IMR-90 (cell line): ENCODE measurements at regions not wholly inside any gene's neighbourhood (a gene's known extent, or its start where the extent isn't known, plus 50 kb on each side); places are given as distances from the start of the nearest gene placed in this dataset.

ENCODE experiments used
- ATAC-seq: fragments of 200-7000 bp; cut with Tn5 transposase; 2 replicates; pipeline ENCODE4 v1.9.1; 2020; ENCODE audit warnings: low read depth, mild to moderate bottlenecking, moderate library complexity
- BruUV-seq: library from RNA; stranded (reverse); fragments of 400-500 nt; replicated peaks from 2 replicates; lab custom pipeline; 2021; lab: Mats Ljungman, UMichigan
- CTCF ChIA-PET: fragments of 300-600 bp; formaldehyde crosslinking; extraction: SDS; loops from one replicate; lab custom pipeline; 2021; ENCODE audit warnings: antibody characterized with exemption; lab: Yijun Ruan, JAX
- POLR2A ChIA-PET: fragments of 300-600 bp; sonication (Branson Sonifier 250); formaldehyde crosslinking; loops from one replicate; lab custom pipeline; 2022; ENCODE audit warnings: antibody characterized with exemption; ENCODE audit not compliant: unreplicated experiment; lab: Charles Lee
- DNase-seq: peaks from one replicate; pipeline ENCODE4 v3.0.0; 2013
- H2AFZ ChIP-seq: replicated peaks from 2 replicates; pipeline ENCODE3; 2013; ENCODE audit warnings: low read length, mild to moderate bottlenecking; ENCODE audit not compliant: poor library complexity
- H2AK5ac ChIP-seq: 2 replicates; pipeline ENCODE4 v1.6.1; 2013; ENCODE audit warnings: low read depth, low read length, inconsistent platforms
- H2AK9ac ChIP-seq: replicated peaks from 2 replicates; pipeline ENCODE3; 2013; ENCODE audit warnings: mild to moderate bottlenecking, low read depth, low read length, moderate library complexity; ENCODE audit not compliant: poor library complexity
- H2BK120ac ChIP-seq: 2 replicates; pipeline ENCODE4 v1.6.1; 2013; ENCODE audit warnings: low read depth, low read length, inconsistent platforms
- H2BK15ac ChIP-seq: 3 replicates; pipeline ENCODE4 v1.6.1; 2013; ENCODE audit warnings: low read depth, low read length, inconsistent platforms
- H2BK20ac ChIP-seq: 2 replicates; pipeline ENCODE4 v1.6.1; 2013; ENCODE audit warnings: low read depth, mild to moderate bottlenecking, inconsistent platforms, low read length, moderate library complexity
- H2BK5ac ChIP-seq: 2 replicates; pipeline ENCODE4 v1.6.1; 2013; ENCODE audit warnings: mild to moderate bottlenecking, low read depth, low read length, inconsistent platforms; ENCODE audit not compliant: poor library complexity, severe bottlenecking
- H3K14ac ChIP-seq: replicated peaks from 2 replicates; pipeline ENCODE4 v1.6.1; 2013; ENCODE audit warnings: low read depth, low read length, inconsistent platforms
- H3K18ac ChIP-seq: 2 replicates; pipeline ENCODE4 v1.6.1; 2013; ENCODE audit warnings: low read depth, low read length, control low read depth
- H3K23ac ChIP-seq: 2 replicates; pipeline ENCODE4 v1.6.1; 2013; ENCODE audit warnings: low read depth, low read length, inconsistent platforms
- H3K27ac ChIP-seq: 2 replicates; pipeline ENCODE4 v1.5.1; 2013; ENCODE audit warnings: mild to moderate bottlenecking, control low read depth, low read length; ENCODE audit not compliant: insufficient read depth
- H3K27me3 ChIP-seq: 2 replicates; pipeline ENCODE4 v1.6.1; 2013; ENCODE audit warnings: low read length; ENCODE audit not compliant: control insufficient read depth, insufficient read depth
- H3K36me3 ChIP-seq: 2 replicates; pipeline ENCODE4 v1.6.1; 2013; ENCODE audit warnings: low read length, mixed read lengths; ENCODE audit not compliant: control insufficient read depth, insufficient read depth
- H3K4ac ChIP-seq: 2 replicates; pipeline ENCODE4 v1.6.1; 2013; ENCODE audit warnings: low read depth, low read length, inconsistent platforms
- H3K4me1 ChIP-seq: 2 replicates; pipeline ENCODE4 v1.6.1; 2013; ENCODE audit warnings: low read length, mixed read lengths; ENCODE audit not compliant: control insufficient read depth, insufficient read depth
- H3K4me2 ChIP-seq: 2 replicates; pipeline ENCODE4 v1.6.1; 2013; ENCODE audit warnings: low read depth, mild to moderate bottlenecking, control low read depth, low read length, moderate library complexity
- H3K4me3 ChIP-seq: 2 replicates; pipeline ENCODE4 v1.5.1; 2013; ENCODE audit warnings: low read depth, mild to moderate bottlenecking, control low read depth, low read length, moderate library complexity; ENCODE audit not compliant: insufficient read depth
- H3K56ac ChIP-seq: 2 replicates; pipeline ENCODE4 v1.6.1; 2013; ENCODE audit warnings: low read length, inconsistent platforms; ENCODE audit not compliant: insufficient read depth; ENCODE audit errors: extremely low read depth
- H3K79me1 ChIP-seq, 2 experiments: 2 replicates each; pipeline ENCODE4 v1.6.1; 2013; ENCODE audit warnings: low read length in 2 of 2, inconsistent platforms in 1 of 2, low read depth in 1 of 2
- H3K9ac ChIP-seq: 2 replicates; pipeline ENCODE4 v1.6.1; 2013; ENCODE audit warnings: low read depth, low read length, control low read depth
- H3K9me1 ChIP-seq: 2 replicates; pipeline ENCODE4 v1.6.1; 2013; ENCODE audit warnings: low read length, inconsistent platforms; ENCODE audit not compliant: insufficient read depth
- H3K9me3 ChIP-seq: 2 replicates; pipeline ENCODE4 v1.6.1; 2013; ENCODE audit warnings: low read length; ENCODE audit not compliant: control insufficient read depth, insufficient read depth
- H4K20me1 ChIP-seq: 2 replicates; pipeline ENCODE4 v1.6.1; 2013; ENCODE audit warnings: low read length, inconsistent platforms; ENCODE audit not compliant: insufficient read depth
- H4K5ac ChIP-seq: 2 replicates; pipeline ENCODE4 v1.6.1; 2013; ENCODE audit warnings: mild to moderate bottlenecking, low read depth, low read length, control low read depth
- H4K8ac ChIP-seq, 2 experiments: 2 replicates each; pipeline ENCODE4 v1.6.1; 2013; ENCODE audit warnings: low read depth in 2 of 2, low read length in 2 of 2, control low read depth in 1 of 2, inconsistent platforms in 1 of 2
- H4K91ac ChIP-seq: 2 replicates; pipeline ENCODE4 v1.6.1; 2013; ENCODE audit warnings: low read depth, low read length, inconsistent platforms; ENCODE audit not compliant: insufficient read depth
- BHLHE40 ChIP-seq: fragments of 150-350 bp; IDR thresholded peaks from 2 replicates; pipeline ENCODE4 v1.6.1; 2016; ENCODE audit warnings: mild to moderate bottlenecking, low read depth, low read length
- MAFK ChIP-seq: IDR thresholded peaks from 2 replicates; pipeline ENCODE4 v1.6.1; 2012; ENCODE audit warnings: low read depth, low read length, improper control_type of control experiment
- NFE2L2 ChIP-seq: fragments of 150-350 bp; IDR thresholded peaks from 2 replicates; pipeline ENCODE4 v1.6.1; 2016; ENCODE audit warnings: low read depth, mild to moderate bottlenecking, low read length
- WGBS, 2 experiments: methylation state at CpG; one replicate each; pipeline versions ENCODE4 v1.1.5 to v1.1.7; 2013; ENCODE audit warnings: missing lambda C conversion rate in 2 of 2; ENCODE audit not compliant: insufficient read length in 1 of 2; ENCODE audit errors: extremely low coverage in 2 of 2; 5-methylcytosine and 5-hydroxymethylcytosine counted together
- dilution Hi-C: fragments of 300-500 bp; cut with HindIII; formaldehyde crosslinking; loops from one replicate; pipeline ENCODE4 v1.14.3; 2018; ENCODE audit warnings: low sequenced_read_pairs; ENCODE audit not compliant: unreplicated experiment
- in situ Hi-C: fragments of 300-500 bp; cut with MboI; formaldehyde crosslinking; loops from 3 replicates; pipeline ENCODE4 v1.14.3; 2019; ENCODE audit warnings: low sequenced_read_pairs, inconsistent platforms, mixed read lengths
- intact Hi-C: fragments of 100-400 bp; cut with micrococcal nuclease; formaldehyde crosslinking; loops from 2 replicates; pipeline ENCODE4 v1.10.0; 2022
- TF ChIP-seq, protein P1 (sequence below): fragments of 150-350 bp; IDR thresholded peaks from 2 replicates; pipeline ENCODE4 v1.6.1; 2017; ENCODE audit warnings: mild to moderate bottlenecking, antibody characterized with exemption, low read length, low read depth

DNA sequence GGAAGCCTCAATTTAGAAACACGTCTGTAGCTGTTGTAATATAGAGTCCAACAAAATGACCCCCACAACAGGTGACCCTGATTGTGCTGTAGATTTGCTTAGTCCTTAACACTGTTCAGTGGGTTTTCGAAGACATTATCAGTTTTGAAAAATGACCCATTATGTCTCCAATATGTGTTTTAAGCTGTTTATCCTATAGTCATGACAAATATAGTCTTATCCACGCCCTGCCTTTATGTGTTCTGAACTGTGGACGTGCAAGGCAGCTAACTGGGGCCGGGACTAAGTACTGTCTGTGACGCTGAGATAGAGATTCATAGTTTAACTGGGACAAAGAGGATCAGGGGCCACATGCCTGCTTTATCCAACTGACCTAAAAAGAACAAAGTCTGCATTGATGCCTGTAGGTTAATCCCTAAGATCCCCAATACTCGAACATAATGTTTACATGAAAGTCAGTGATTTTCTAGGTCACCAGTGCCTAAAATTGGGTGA lies 192.4 kb downstream of the CD83 start:
- ATAC-seq (no peak), DNase-seq (no peak)
- H3K14ac ChIP-seq = no peak overlapping the region
- H3K27ac ChIP-seq = no peak overlapping the region
- no peaks in the 10 kb centered on the region for H4K20me1 ChIP-seq
- no peak overlapping the region for H2AK9ac ChIP-seq
- no peak overlapping the region for H4K5ac ChIP-seq
- no peak overlapping the region for H4K91ac ChIP-seq
- no peaks in the 10 kb centered on the region for H3K9me1 ChIP-seq
- H2AK5ac ChIP-seq = no peak overlapping the region
- no peak overlapping the region for H3K18ac ChIP-seq
- H3K56ac ChIP-seq = no peak overlapping the region
- dilution Hi-C loops = no loop called here
- no peaks in the 10 kb centered on the region for H3K4me1 ChIP-seq
- CTCF ChIA-PET = no interaction called here
- no peak overlapping the region for H3K4ac ChIP-seq
- no peak overlapping the region for H2BK20ac ChIP-seq
- no peaks in the 10 kb centered on the region for H3K36me3 ChIP-seq
- TF ChIP-seq MAFK (no peak), BHLHE40 (no peak), NFE2L2 (no peak)
- TF ChIP-seq, protein P1, sequence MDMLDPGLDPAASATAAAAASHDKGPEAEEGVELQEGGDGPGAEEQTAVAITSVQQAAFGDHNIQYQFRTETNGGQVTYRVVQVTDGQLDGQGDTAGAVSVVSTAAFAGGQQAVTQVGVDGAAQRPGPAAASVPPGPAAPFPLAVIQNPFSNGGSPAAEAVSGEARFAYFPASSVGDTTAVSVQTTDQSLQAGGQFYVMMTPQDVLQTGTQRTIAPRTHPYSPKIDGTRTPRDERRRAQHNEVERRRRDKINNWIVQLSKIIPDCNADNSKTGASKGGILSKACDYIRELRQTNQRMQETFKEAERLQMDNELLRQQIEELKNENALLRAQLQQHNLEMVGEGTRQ = no peak
- POLR2A ChIA-PET = no interaction called here
- H2BK15ac ChIP-seq = no peak overlapping the region
- intact Hi-C loops = no loop called here
- no peaks in the 10 kb centered on the region for H3K79me1 ChIP-seq
- H4K8ac ChIP-seq = no peak overlapping the region
- no peak overlapping the region for H3K4me2 ChIP-seq
- no peak overlapping the region for H3K4me3 ChIP-seq
- no peak overlapping the region for H3K23ac ChIP-seq
- H2AFZ ChIP-seq = no peak overlapping the region
- no peak overlapping the region for H2BK5ac ChIP-seq
- H2BK120ac ChIP-seq = no peak overlapping the region
- 50% methylated on average over 2 of the region's 7 CpGs; no CpG with 5 or more reads in 1 of the 2 experiments for WGBS, 2 experiments
- BruUV-seq = no TSS peak
- in situ Hi-C loops = no loop called here
- H3K9me3 ChIP-seq = no peaks in the 10 kb centered on the region
- H3K9ac ChIP-seq = no peak overlapping the region
- H3K27me3 ChIP-seq = peaks cover 31% of the 10 kb centered on the region
